Smooth muscle cell (in vitro differentiated cells): ENCODE measurements at regions not wholly inside any gene's neighbourhood (a gene's known extent, or its start where the extent isn't known, plus 50 kb on each side); places are given as distances from the start of the nearest gene placed in this dataset.

ENCODE experiments used
- DNase-seq: peaks from one replicate; lab custom pipeline; 2025; ENCODE audit not compliant: unreplicated experiment; lab: John Stamatoyannopoulos, UW
- H2AFZ ChIP-seq: fragments of 200-600 bp; sonication (generic); 2 replicates; pipeline ENCODE4 v1.6.0; 2016; ENCODE audit warnings: antibody characterized with exemption, low read depth, mild to moderate bottlenecking
- H3F3A ChIP-seq: fragments of 200-600 bp; sonication (generic); 2 replicates; pipeline ENCODE4 v1.6.0; 2017; ENCODE audit warnings: antibody characterized with exemption, low read depth
- H3K27ac ChIP-seq: fragments of 200-600 bp; sonication (generic); 2 replicates; pipeline ENCODE4 v1.5.1; 2016; ENCODE audit warnings: low read depth, mild to moderate bottlenecking
- H3K27me3 ChIP-seq: fragments of 200-600 bp; sonication (generic); 2 replicates; pipeline ENCODE4 v1.6.1; 2016; ENCODE audit warnings: low read depth, mild to moderate bottlenecking
- H3K36me3 ChIP-seq: fragments of 200-600 bp; sonication (generic); 2 replicates; pipeline ENCODE4 v1.5.1; 2016; ENCODE audit warnings: low read depth
- H3K4me1 ChIP-seq: fragments of 200-600 bp; sonication (generic); 2 replicates; pipeline ENCODE4 v1.5.1; 2016; ENCODE audit warnings: low read depth
- H3K4me2 ChIP-seq: fragments of 200-600 bp; sonication (generic); 2 replicates; pipeline ENCODE4 v1.6.0; 2016; ENCODE audit warnings: mild to moderate bottlenecking
- H3K4me3 ChIP-seq: fragments of 200-600 bp; sonication (generic); 2 replicates; pipeline ENCODE4 v1.5.1; 2016; ENCODE audit warnings: mild to moderate bottlenecking
- H3K79me2 ChIP-seq: fragments of 200-600 bp; sonication (generic); 2 replicates; pipeline ENCODE4 v1.6.0; 2016; ENCODE audit warnings: low read depth, mild to moderate bottlenecking
- H3K9ac ChIP-seq: fragments of 200-600 bp; sonication (generic); 2 replicates; pipeline ENCODE4 v1.6.0; 2016; ENCODE audit warnings: low read depth
- H3K9me3 ChIP-seq: fragments of 200-600 bp; sonication (generic); replicated peaks from 2 replicates; pipeline ENCODE4 v1.5.1; 2016; ENCODE audit warnings: low read depth
- H4K20me1 ChIP-seq: fragments of 200-600 bp; sonication (generic); 2 replicates; pipeline ENCODE4 v1.6.0; 2016; ENCODE audit warnings: low read depth
- WGBS: methylation state at CpG from one replicate; pipeline ENCODE4 v1.1.7; 2016; ENCODE audit warnings: low lambda C conversion rate; 5-methylcytosine and 5-hydroxymethylcytosine counted together
- TF ChIP-seq, protein P1 (sequence below): fragments of 200-600 bp; sonication (generic); IDR thresholded peaks from 2 replicates; pipeline ENCODE4 v1.5.1; 2017; ENCODE audit warnings: borderline replicate concordance, mild to moderate bottlenecking, antibody characterized with exemption; ENCODE audit not compliant: insufficient read depth, poor library complexity, severe bottlenecking

- no peaks in the 10 kb centered on the region for H3K36me3 ChIP-seq
- no peaks in the 10 kb centered on the region for H3K9me3 ChIP-seq
- H3K4me3 ChIP-seq = no peak overlapping the region
- H3K4me2 ChIP-seq = no peak overlapping the region
- no peaks in the 10 kb centered on the region for H3K27me3 ChIP-seq
- H3K4me1 ChIP-seq = no peaks in the 10 kb centered on the region
- no peaks in the 10 kb centered on the region for H3K79me2 ChIP-seq
- H3F3A ChIP-seq = no peaks in the 10 kb centered on the region
- no peak overlapping the region for H3K9ac ChIP-seq
- WGBS = 83% methylated on average over 2 of the region's 2 CpGs
- TF ChIP-seq, protein P1, sequence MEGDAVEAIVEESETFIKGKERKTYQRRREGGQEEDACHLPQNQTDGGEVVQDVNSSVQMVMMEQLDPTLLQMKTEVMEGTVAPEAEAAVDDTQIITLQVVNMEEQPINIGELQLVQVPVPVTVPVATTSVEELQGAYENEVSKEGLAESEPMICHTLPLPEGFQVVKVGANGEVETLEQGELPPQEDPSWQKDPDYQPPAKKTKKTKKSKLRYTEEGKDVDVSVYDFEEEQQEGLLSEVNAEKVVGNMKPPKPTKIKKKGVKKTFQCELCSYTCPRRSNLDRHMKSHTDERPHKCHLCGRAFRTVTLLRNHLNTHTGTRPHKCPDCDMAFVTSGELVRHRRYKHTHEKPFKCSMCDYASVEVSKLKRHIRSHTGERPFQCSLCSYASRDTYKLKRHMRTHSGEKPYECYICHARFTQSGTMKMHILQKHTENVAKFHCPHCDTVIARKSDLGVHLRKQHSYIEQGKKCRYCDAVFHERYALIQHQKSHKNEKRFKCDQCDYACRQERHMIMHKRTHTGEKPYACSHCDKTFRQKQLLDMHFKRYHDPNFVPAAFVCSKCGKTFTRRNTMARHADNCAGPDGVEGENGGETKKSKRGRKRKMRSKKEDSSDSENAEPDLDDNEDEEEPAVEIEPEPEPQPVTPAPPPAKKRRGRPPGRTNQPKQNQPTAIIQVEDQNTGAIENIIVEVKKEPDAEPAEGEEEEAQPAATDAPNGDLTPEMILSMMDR = no peak
- DNase-seq = no peak
- H4K20me1 ChIP-seq = no peaks in the 10 kb centered on the region
- H2AFZ ChIP-seq = no peak overlapping the region
- no peak overlapping the region for H3K27ac ChIP-seq
Observed at GRCh38 chr3:15882577-15882976, 84.8 kb upstream of the ANKRD28 start.

GRCh38 chr3:15884132-15884531 is 86.4 kb upstream of the ANKRD28 start:
- WGBS = 87% methylated on average over 1 of the region's 1 CpG
- H3K4me1 ChIP-seq = no peaks in the 10 kb centered on the region
- H3K9me3 ChIP-seq = no peaks in the 10 kb centered on the region
- H3K27ac ChIP-seq = no peak overlapping the region
- no peak overlapping the region for H3K4me3 ChIP-seq
- no peaks in the 10 kb centered on the region for H3F3A ChIP-seq
- no peak overlapping the region for H2AFZ ChIP-seq
- DNase-seq = no peak
- no peak overlapping the region for H3K4me2 ChIP-seq
- H4K20me1 ChIP-seq = no peaks in the 10 kb centered on the region
- TF ChIP-seq, protein P1 = no peak
- H3K9ac ChIP-seq = no peak overlapping the region
- no peaks in the 10 kb centered on the region for H3K79me2 ChIP-seq
- H3K36me3 ChIP-seq = no peaks in the 10 kb centered on the region
- peaks cover 4% of the 10 kb centered on the region for H3K27me3 ChIP-seq

GRCh38 chr3:15886521-15886920 is 88.7 kb upstream of the ANKRD28 start:
- H3K4me2 ChIP-seq = no peak overlapping the region
- no peaks in the 10 kb centered on the region for H3K36me3 ChIP-seq
- no peak for DNase-seq
- no peaks in the 10 kb centered on the region for H3K4me1 ChIP-seq
- no peak overlapping the region for H3K27ac ChIP-seq
- no peaks in the 10 kb centered on the region for H3K79me2 ChIP-seq
- H3F3A ChIP-seq = no peaks in the 10 kb centered on the region
- H3K4me3 ChIP-seq = no peak overlapping the region
- TF ChIP-seq, protein P1 = no peak
- no peaks in the 10 kb centered on the region for H4K20me1 ChIP-seq
- no peak overlapping the region for H2AFZ ChIP-seq
- H3K9me3 ChIP-seq = no peaks in the 10 kb centered on the region
- H3K27me3 ChIP-seq = peaks cover 4% of the 10 kb centered on the region
- no peak overlapping the region for H3K9ac ChIP-seq

DNA sequence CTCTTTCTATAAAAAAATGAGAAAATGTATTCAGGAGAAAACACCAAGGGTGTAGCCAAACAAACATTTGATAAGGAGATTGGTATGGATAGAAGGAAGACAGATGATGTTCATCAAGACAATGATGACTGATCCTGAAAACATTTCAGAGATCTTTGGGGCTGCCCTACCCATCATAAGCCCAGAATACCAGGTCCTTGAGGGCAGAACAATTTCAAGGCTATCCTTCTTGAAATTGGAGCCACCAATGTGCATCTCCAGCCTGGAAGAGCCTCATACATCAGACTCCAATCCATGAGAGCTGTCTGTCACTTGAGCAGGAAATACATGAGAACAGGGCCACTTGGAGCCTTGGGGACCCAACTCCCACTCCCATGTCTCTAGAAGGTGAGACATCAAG is 89.5 kb upstream of the ANKRD28 start:
- H3K36me3 ChIP-seq = no peaks in the 10 kb centered on the region
- H2AFZ ChIP-seq = no peak overlapping the region
- TF ChIP-seq, protein P1 = no peak
- no peak overlapping the region for H3K4me2 ChIP-seq
- H3K9me3 ChIP-seq = no peaks in the 10 kb centered on the region
- no peaks in the 10 kb centered on the region for H4K20me1 ChIP-seq
- peaks cover 4% of the 10 kb centered on the region for H3K27me3 ChIP-seq
- no peaks in the 10 kb centered on the region for H3K4me1 ChIP-seq
- H3F3A ChIP-seq = no peaks in the 10 kb centered on the region
- H3K27ac ChIP-seq = no peak overlapping the region
- DNase-seq = no peak
- no peak overlapping the region for H3K4me3 ChIP-seq
- no peak overlapping the region for H3K9ac ChIP-seq
- no peaks in the 10 kb centered on the region for H3K79me2 ChIP-seq
